OCI-LY1 (cell line): ENCODE measurements at regions not wholly inside any gene's neighbourhood (a gene's known extent, or its start where the extent isn't known, plus 50 kb on each side); places are given as distances from the start of the nearest gene placed in this dataset.

Experiments used
- EZH2 ChIP-seq: fragments of 200-600 bp; sonication (generic), shearing (Covaris generic); IDR thresholded peaks from 2 replicates; pipeline ENCODE4 v1.8.0; 2017; ENCODE audit warnings: borderline replicate concordance, mixed run types, mild to moderate bottlenecking, antibody characterized with exemption, low read length, moderate library complexity, mixed read lengths
- TF ChIP-seq, protein P1 (sequence below): fragments of 200-600 bp; sonication (generic), shearing (Covaris generic); IDR thresholded peaks from 2 replicates; pipeline ENCODE4 v1.5.1; 2017; ENCODE audit warnings: mild to moderate bottlenecking, antibody characterized with exemption, low read length, moderate library complexity, mixed read lengths

GRCh38 chr13:65470781-65471180 lies 1759.4 kb downstream of the PCDH9 start:
- TF ChIP-seq, protein P1, sequence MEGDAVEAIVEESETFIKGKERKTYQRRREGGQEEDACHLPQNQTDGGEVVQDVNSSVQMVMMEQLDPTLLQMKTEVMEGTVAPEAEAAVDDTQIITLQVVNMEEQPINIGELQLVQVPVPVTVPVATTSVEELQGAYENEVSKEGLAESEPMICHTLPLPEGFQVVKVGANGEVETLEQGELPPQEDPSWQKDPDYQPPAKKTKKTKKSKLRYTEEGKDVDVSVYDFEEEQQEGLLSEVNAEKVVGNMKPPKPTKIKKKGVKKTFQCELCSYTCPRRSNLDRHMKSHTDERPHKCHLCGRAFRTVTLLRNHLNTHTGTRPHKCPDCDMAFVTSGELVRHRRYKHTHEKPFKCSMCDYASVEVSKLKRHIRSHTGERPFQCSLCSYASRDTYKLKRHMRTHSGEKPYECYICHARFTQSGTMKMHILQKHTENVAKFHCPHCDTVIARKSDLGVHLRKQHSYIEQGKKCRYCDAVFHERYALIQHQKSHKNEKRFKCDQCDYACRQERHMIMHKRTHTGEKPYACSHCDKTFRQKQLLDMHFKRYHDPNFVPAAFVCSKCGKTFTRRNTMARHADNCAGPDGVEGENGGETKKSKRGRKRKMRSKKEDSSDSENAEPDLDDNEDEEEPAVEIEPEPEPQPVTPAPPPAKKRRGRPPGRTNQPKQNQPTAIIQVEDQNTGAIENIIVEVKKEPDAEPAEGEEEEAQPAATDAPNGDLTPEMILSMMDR = no peak
- TF ChIP-seq EZH2 = no peak
